Activated B cell treated with CpG ODN at 0.5 μM for 24 hours (primary cell): ENCODE measurements at regions not wholly inside any gene's neighbourhood (a gene's known extent, or its start where the extent isn't known, plus 50 kb on each side); places are given as distances from the start of the nearest gene placed in this dataset.

Source experiments
- ATAC-seq: fragments of 200-7000 bp; cut with Tn5 transposase; one replicate; pipeline ENCODE4 v1.10.0; 2021; ENCODE audit warnings: low read depth, mild to moderate bottlenecking, moderate library complexity
- CTCF ChIA-PET: fragments of 350-600 bp; sonication (Branson Sonifier 250); formaldehyde crosslinking; loops from one replicate; lab custom pipeline; 2021; ENCODE audit warnings: antibody characterized with exemption; lab: Charles Lee
- POLR2A ChIA-PET: fragments of 350-600 bp; sonication (Branson Sonifier 250); formaldehyde crosslinking; loops from one replicate; lab custom pipeline; 2021; ENCODE audit warnings: antibody characterized with exemption; lab: Charles Lee
- DNase-seq: peaks from one replicate; pipeline ENCODE4 v3.0.0; 2022
- H3K27ac Mint-ChIP-seq: one replicate; pipeline ENCODE4 v1.8.0; 2020; ENCODE audit warnings: mixed read lengths
- H3K27me3 Mint-ChIP-seq: one replicate; pipeline ENCODE4 v1.8.0; 2021; ENCODE audit warnings: mixed read lengths
- H3K36me3 Mint-ChIP-seq: one replicate; pipeline ENCODE4 v1.8.0; 2021; ENCODE audit warnings: low read depth, mixed read lengths
- H3K4me1 Mint-ChIP-seq: one replicate; pipeline ENCODE4 v1.8.0; 2021; ENCODE audit warnings: mixed read lengths
- H3K4me3 Mint-ChIP-seq: one replicate; pipeline ENCODE4 v1.8.0; 2020; ENCODE audit warnings: mild to moderate bottlenecking, mixed read lengths
- H3K9me3 Mint-ChIP-seq: one replicate; pipeline ENCODE4 v1.8.0; 2020; ENCODE audit warnings: mixed read lengths
- CTCF ChIP-seq: fragments of 200-600 bp; IDR thresholded peaks from one replicate; pipeline ENCODE4 v1.8.0; 2022; ENCODE audit warnings: antibody characterized with exemption, mild to moderate bottlenecking
- intact Hi-C: fragments of 100-400 bp; cut with micrococcal nuclease; formaldehyde crosslinking; loops from one replicate; pipeline ENCODE4 v1.15.1; 2024

DNA sequence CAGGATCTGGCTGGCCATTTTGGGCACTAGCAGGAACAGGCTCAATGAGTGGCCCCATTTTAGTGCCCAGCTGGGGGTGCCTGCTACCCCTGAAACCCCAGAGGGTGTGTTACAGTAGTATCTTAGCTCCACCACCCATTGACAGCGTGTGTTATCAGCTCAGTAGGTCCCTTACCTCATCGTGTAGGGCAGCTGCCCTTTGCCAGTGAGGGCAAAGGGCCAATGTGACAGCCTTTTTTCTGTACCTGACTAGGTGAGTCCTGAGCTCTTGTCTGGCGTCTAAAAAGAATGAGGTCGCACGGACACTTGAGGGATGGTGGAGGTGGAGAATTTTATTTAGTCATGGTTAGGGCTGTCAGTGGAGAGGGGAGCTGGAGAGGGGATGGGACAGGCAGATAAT is 462.2 kb downstream of the PIK3C3 start:
- DNase-seq, result no peak
- no peak for ATAC-seq
- Mint-ChIP-seq H3K36me3 (no peaks in the 10 kb centered on the region), H3K27me3 (no peaks in the 10 kb centered on the region), H3K4me3 (no peak overlapping the region), H3K4me1 (no peaks in the 10 kb centered on the region), H3K9me3 (no peaks in the 10 kb centered on the region), H3K27ac (no peak overlapping the region)
- ChIA-PET POLR2A (no interaction called here), CTCF (no interaction called here)
- no peak for TF ChIP-seq CTCF
- intact Hi-C loops, result no loop called here

DNA sequence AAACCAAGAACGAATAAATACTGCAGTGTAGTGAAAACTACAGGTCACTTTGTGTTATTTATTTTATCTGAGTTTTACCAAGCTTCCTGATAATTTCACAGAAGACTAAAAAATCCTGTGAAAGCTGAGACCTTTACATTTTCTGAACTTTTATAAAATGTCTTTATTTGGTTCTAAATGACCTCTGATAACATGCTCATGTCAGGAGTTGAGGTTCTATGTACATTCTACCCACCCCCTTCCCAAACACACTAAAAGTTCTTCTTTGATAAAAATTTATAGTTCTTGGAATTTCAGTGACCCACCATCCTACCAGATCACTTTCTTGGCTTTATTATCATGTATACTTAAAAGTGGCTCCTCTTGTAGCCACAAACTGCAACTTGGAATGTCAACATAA is 463.1 kb downstream of the PIK3C3 start:
- Mint-ChIP-seq H3K4me3 (no peak overlapping the region), H3K4me1 (no peaks in the 10 kb centered on the region), H3K27me3 (no peaks in the 10 kb centered on the region), H3K27ac (no peak overlapping the region), H3K9me3 (no peaks in the 10 kb centered on the region), H3K36me3 (no peaks in the 10 kb centered on the region)
- CTCF ChIA-PET, result no interaction called here
- DNase-seq (no peak), ATAC-seq (no peak)
- POLR2A ChIA-PET, result no interaction called here
- intact Hi-C loops, result no loop called here
- TF ChIP-seq CTCF, result no peak

GRCh38 chr18:42425025-42425424 is 470.0 kb downstream of the PIK3C3 start:
- no peaks in the 10 kb centered on the region for H3K4me1 Mint-ChIP-seq
- no peaks in the 10 kb centered on the region for H3K27me3 Mint-ChIP-seq
- ChIA-PET POLR2A (no interaction called here), CTCF (no interaction called here)
- peaks cover 6% of the 10 kb centered on the region for H3K9me3 Mint-ChIP-seq
- intact Hi-C loops, result no loop called here
- H3K27ac Mint-ChIP-seq, result no peak overlapping the region
- DNase-seq (no peak), ATAC-seq (no peak)
- no peaks in the 10 kb centered on the region for H3K36me3 Mint-ChIP-seq
- no peak for TF ChIP-seq CTCF
- no peak overlapping the region for H3K4me3 Mint-ChIP-seq

DNA sequence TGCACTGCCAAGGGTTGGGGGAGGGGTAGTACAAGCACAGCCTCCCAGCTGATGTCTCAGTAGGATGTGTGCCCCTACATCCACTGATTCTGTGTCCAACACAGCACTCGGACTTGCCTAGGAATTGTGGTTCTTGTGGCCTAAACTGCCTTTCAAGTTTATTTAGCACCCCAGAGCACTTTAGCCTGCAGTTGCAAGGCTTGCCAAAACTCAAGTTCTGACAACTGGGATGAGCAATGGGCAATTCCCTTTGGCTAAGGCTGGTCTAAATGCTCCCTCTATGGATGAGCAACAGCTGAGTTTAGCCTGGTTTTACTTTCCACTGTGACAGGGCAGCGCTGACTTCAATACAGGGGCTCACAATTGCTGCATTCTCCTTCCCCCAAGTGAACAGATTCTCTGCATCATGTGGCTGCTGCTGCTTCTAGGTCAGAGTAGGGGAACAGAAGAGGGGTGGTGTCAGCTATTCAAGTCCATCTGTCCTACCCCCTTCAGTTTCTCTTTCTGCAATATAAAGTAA is 471.5 kb downstream of the PIK3C3 start:
- TF ChIP-seq CTCF, result no peak
- intact Hi-C loops, result no loop called here
- ChIA-PET CTCF (no interaction called here), POLR2A (no interaction called here)
- DNase-seq, result no peak
- Mint-ChIP-seq H3K36me3 (no peaks in the 10 kb centered on the region), H3K4me3 (no peak overlapping the region), H3K4me1 (no peaks in the 10 kb centered on the region), H3K9me3 (peaks cover 6% of the 10 kb centered on the region), H3K27me3 (no peaks in the 10 kb centered on the region), H3K27ac (no peak overlapping the region)
- ATAC-seq, result no peak

DNA sequence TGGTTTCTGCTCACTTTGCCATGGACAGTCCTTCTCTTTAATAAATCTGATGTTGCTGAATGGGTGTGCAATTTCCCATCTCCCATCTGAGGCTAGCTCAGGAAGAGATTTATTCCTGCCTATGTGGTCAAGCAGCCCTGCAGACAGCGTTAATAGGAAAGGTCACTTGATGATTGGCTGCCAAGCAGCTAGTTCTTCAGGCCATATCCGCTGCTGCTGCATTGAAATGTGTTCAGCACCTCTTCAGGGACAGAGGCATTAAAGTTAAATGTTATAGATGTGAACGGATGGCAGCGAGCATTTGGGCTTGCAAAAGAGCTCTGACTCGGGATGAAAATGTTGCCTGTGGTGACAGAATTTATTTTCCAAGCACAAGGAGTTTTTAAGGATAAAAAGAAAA is 474.2 kb downstream of the PIK3C3 start:
- H3K36me3 Mint-ChIP-seq, result no peaks in the 10 kb centered on the region
- no peak for TF ChIP-seq CTCF
- no peaks in the 10 kb centered on the region for H3K4me1 Mint-ChIP-seq
- ChIA-PET CTCF (no interaction called here), POLR2A (no interaction called here)
- ATAC-seq, result no peak
- peaks cover 5% of the 10 kb centered on the region for H3K9me3 Mint-ChIP-seq
- intact Hi-C loops, result no loop called here
- DNase-seq, result no peak
- no peak overlapping the region for H3K27ac Mint-ChIP-seq
- H3K4me3 Mint-ChIP-seq, result no peak overlapping the region
- no peaks in the 10 kb centered on the region for H3K27me3 Mint-ChIP-seq
